IMR-90 (cell line): ENCODE measurements at regions not wholly inside any gene's neighbourhood (a gene's known extent, or its start where the extent isn't known, plus 50 kb on each side); places are given as distances from the start of the nearest gene placed in this dataset.

ENCODE experiments used
- ATAC-seq: fragments of 200-7000 bp; cut with Tn5 transposase; 2 replicates; pipeline ENCODE4 v1.9.1; 2020; ENCODE audit warnings: low read depth, mild to moderate bottlenecking, moderate library complexity
- BruUV-seq: library from RNA; stranded (reverse); fragments of 400-500 nt; replicated peaks from 2 replicates; lab custom pipeline; 2021; lab: Mats Ljungman, UMichigan
- CTCF ChIA-PET: fragments of 300-600 bp; formaldehyde crosslinking; extraction: SDS; loops from one replicate; lab custom pipeline; 2021; ENCODE audit warnings: antibody characterized with exemption; lab: Yijun Ruan, JAX
- POLR2A ChIA-PET: fragments of 300-600 bp; sonication (Branson Sonifier 250); formaldehyde crosslinking; loops from one replicate; lab custom pipeline; 2022; ENCODE audit warnings: antibody characterized with exemption; ENCODE audit not compliant: unreplicated experiment; lab: Charles Lee
- DNase-seq: peaks from one replicate; pipeline ENCODE4 v3.0.0; 2013
- H2AFZ ChIP-seq: replicated peaks from 2 replicates; pipeline ENCODE3; 2013; ENCODE audit warnings: low read length, mild to moderate bottlenecking; ENCODE audit not compliant: poor library complexity
- H2AK5ac ChIP-seq: 2 replicates; pipeline ENCODE4 v1.6.1; 2013; ENCODE audit warnings: low read depth, low read length, inconsistent platforms
- H2AK9ac ChIP-seq: replicated peaks from 2 replicates; pipeline ENCODE3; 2013; ENCODE audit warnings: mild to moderate bottlenecking, low read depth, low read length, moderate library complexity; ENCODE audit not compliant: poor library complexity
- H2BK120ac ChIP-seq: 2 replicates; pipeline ENCODE4 v1.6.1; 2013; ENCODE audit warnings: low read depth, low read length, inconsistent platforms
- H2BK15ac ChIP-seq: 3 replicates; pipeline ENCODE4 v1.6.1; 2013; ENCODE audit warnings: low read depth, low read length, inconsistent platforms
- H2BK20ac ChIP-seq: 2 replicates; pipeline ENCODE4 v1.6.1; 2013; ENCODE audit warnings: low read depth, mild to moderate bottlenecking, inconsistent platforms, low read length, moderate library complexity
- H2BK5ac ChIP-seq: 2 replicates; pipeline ENCODE4 v1.6.1; 2013; ENCODE audit warnings: mild to moderate bottlenecking, low read depth, low read length, inconsistent platforms; ENCODE audit not compliant: poor library complexity, severe bottlenecking
- H3K14ac ChIP-seq: replicated peaks from 2 replicates; pipeline ENCODE4 v1.6.1; 2013; ENCODE audit warnings: low read depth, low read length, inconsistent platforms
- H3K18ac ChIP-seq: 2 replicates; pipeline ENCODE4 v1.6.1; 2013; ENCODE audit warnings: low read depth, low read length, control low read depth
- H3K23ac ChIP-seq: 2 replicates; pipeline ENCODE4 v1.6.1; 2013; ENCODE audit warnings: low read depth, low read length, inconsistent platforms
- H3K27ac ChIP-seq: 2 replicates; pipeline ENCODE4 v1.5.1; 2013; ENCODE audit warnings: mild to moderate bottlenecking, control low read depth, low read length; ENCODE audit not compliant: insufficient read depth
- H3K27me3 ChIP-seq: 2 replicates; pipeline ENCODE4 v1.6.1; 2013; ENCODE audit warnings: low read length; ENCODE audit not compliant: control insufficient read depth, insufficient read depth
- H3K36me3 ChIP-seq: 2 replicates; pipeline ENCODE4 v1.6.1; 2013; ENCODE audit warnings: low read length, mixed read lengths; ENCODE audit not compliant: control insufficient read depth, insufficient read depth
- H3K4ac ChIP-seq: 2 replicates; pipeline ENCODE4 v1.6.1; 2013; ENCODE audit warnings: low read depth, low read length, inconsistent platforms
- H3K4me1 ChIP-seq: 2 replicates; pipeline ENCODE4 v1.6.1; 2013; ENCODE audit warnings: low read length, mixed read lengths; ENCODE audit not compliant: control insufficient read depth, insufficient read depth
- H3K4me2 ChIP-seq: 2 replicates; pipeline ENCODE4 v1.6.1; 2013; ENCODE audit warnings: low read depth, mild to moderate bottlenecking, control low read depth, low read length, moderate library complexity
- H3K4me3 ChIP-seq: 2 replicates; pipeline ENCODE4 v1.5.1; 2013; ENCODE audit warnings: low read depth, mild to moderate bottlenecking, control low read depth, low read length, moderate library complexity; ENCODE audit not compliant: insufficient read depth
- H3K56ac ChIP-seq: 2 replicates; pipeline ENCODE4 v1.6.1; 2013; ENCODE audit warnings: low read length, inconsistent platforms; ENCODE audit not compliant: insufficient read depth; ENCODE audit errors: extremely low read depth
- H3K79me1 ChIP-seq, 2 experiments: 2 replicates each; pipeline ENCODE4 v1.6.1; 2013; ENCODE audit warnings: low read length in 2 of 2, inconsistent platforms in 1 of 2, low read depth in 1 of 2
- H3K9ac ChIP-seq: 2 replicates; pipeline ENCODE4 v1.6.1; 2013; ENCODE audit warnings: low read depth, low read length, control low read depth
- H3K9me1 ChIP-seq: 2 replicates; pipeline ENCODE4 v1.6.1; 2013; ENCODE audit warnings: low read length, inconsistent platforms; ENCODE audit not compliant: insufficient read depth
- H3K9me3 ChIP-seq: 2 replicates; pipeline ENCODE4 v1.6.1; 2013; ENCODE audit warnings: low read length; ENCODE audit not compliant: control insufficient read depth, insufficient read depth
- H4K20me1 ChIP-seq: 2 replicates; pipeline ENCODE4 v1.6.1; 2013; ENCODE audit warnings: low read length, inconsistent platforms; ENCODE audit not compliant: insufficient read depth
- H4K5ac ChIP-seq: 2 replicates; pipeline ENCODE4 v1.6.1; 2013; ENCODE audit warnings: mild to moderate bottlenecking, low read depth, low read length, control low read depth
- H4K8ac ChIP-seq, 2 experiments: 2 replicates each; pipeline ENCODE4 v1.6.1; 2013; ENCODE audit warnings: low read depth in 2 of 2, low read length in 2 of 2, control low read depth in 1 of 2, inconsistent platforms in 1 of 2
- H4K91ac ChIP-seq: 2 replicates; pipeline ENCODE4 v1.6.1; 2013; ENCODE audit warnings: low read depth, low read length, inconsistent platforms; ENCODE audit not compliant: insufficient read depth
- MAFK ChIP-seq: IDR thresholded peaks from 2 replicates; pipeline ENCODE4 v1.6.1; 2012; ENCODE audit warnings: low read depth, low read length, improper control_type of control experiment
- whole genome bisulfite sequencing, 2 experiments: methylation state at CpG; one replicate each; pipeline versions ENCODE4 v1.1.5 to v1.1.7; 2013; ENCODE audit warnings: missing lambda C conversion rate in 2 of 2; ENCODE audit not compliant: insufficient read length in 1 of 2; ENCODE audit errors: extremely low coverage in 2 of 2; 5-methylcytosine and 5-hydroxymethylcytosine counted together
- dilution Hi-C: fragments of 300-500 bp; cut with HindIII; formaldehyde crosslinking; loops from one replicate; pipeline ENCODE4 v1.14.3; 2018; ENCODE audit warnings: low sequenced_read_pairs; ENCODE audit not compliant: unreplicated experiment
- in situ Hi-C: fragments of 300-500 bp; cut with MboI; formaldehyde crosslinking; loops from 3 replicates; pipeline ENCODE4 v1.14.3; 2019; ENCODE audit warnings: low sequenced_read_pairs, inconsistent platforms, mixed read lengths
- intact Hi-C: fragments of 100-400 bp; cut with micrococcal nuclease; formaldehyde crosslinking; loops from 2 replicates; pipeline ENCODE4 v1.10.0; 2022
- TF ChIP-seq, protein P1 (sequence below): fragments of 150-350 bp; IDR thresholded peaks from 2 replicates; pipeline ENCODE4 v1.6.1; 2016; ENCODE audit warnings: low read depth, mild to moderate bottlenecking, low read length, moderate library complexity, borderline replicate concordance

- intact Hi-C loops (no loop called here), dilution Hi-C loops (no loop called here), in situ Hi-C loops (no loop called here)
- H3K36me3 ChIP-seq: no peaks in the 10 kb centered on the region
- no peaks in the 10 kb centered on the region for H3K27me3 ChIP-seq
- H2AK5ac ChIP-seq: no peak overlapping the region
- H3K4me3 ChIP-seq: no peak overlapping the region
- no peak overlapping the region for H3K14ac ChIP-seq
- H4K91ac ChIP-seq: no peak overlapping the region
- H3K9ac ChIP-seq: no peak overlapping the region
- H3K79me1 ChIP-seq: no peaks in the 10 kb centered on the region
- H2BK5ac ChIP-seq: no peak overlapping the region
- no peak overlapping the region for H4K5ac ChIP-seq
- no TSS peak for BruUV-seq
- ChIA-PET POLR2A (no interaction called here), CTCF (no interaction called here)
- no peak overlapping the region for H3K27ac ChIP-seq
- H3K56ac ChIP-seq: no peak overlapping the region
- H4K20me1 ChIP-seq: no peaks in the 10 kb centered on the region
- no peak overlapping the region for H2AFZ ChIP-seq
- H3K4me2 ChIP-seq: no peak overlapping the region
- H2BK20ac ChIP-seq: no peak overlapping the region
- no peak overlapping the region for H3K18ac ChIP-seq
- no peaks in the 10 kb centered on the region for H3K9me1 ChIP-seq
- no CpG with 5 or more reads among the region's 8 CpGs for WGBS, 2 experiments
- no peak overlapping the region for H3K4ac ChIP-seq
- no peaks in the 10 kb centered on the region for H3K9me3 ChIP-seq
- H3K4me1 ChIP-seq: no peaks in the 10 kb centered on the region
- H2BK120ac ChIP-seq: no peak overlapping the region
- no peak overlapping the region for H2AK9ac ChIP-seq
- no peak overlapping the region for H2BK15ac ChIP-seq
- no peak overlapping the region for H4K8ac ChIP-seq
- no peak for DNase-seq
- ATAC-seq: no peak
- no peak overlapping the region for H3K23ac ChIP-seq
- TF ChIP-seq, protein P1, sequence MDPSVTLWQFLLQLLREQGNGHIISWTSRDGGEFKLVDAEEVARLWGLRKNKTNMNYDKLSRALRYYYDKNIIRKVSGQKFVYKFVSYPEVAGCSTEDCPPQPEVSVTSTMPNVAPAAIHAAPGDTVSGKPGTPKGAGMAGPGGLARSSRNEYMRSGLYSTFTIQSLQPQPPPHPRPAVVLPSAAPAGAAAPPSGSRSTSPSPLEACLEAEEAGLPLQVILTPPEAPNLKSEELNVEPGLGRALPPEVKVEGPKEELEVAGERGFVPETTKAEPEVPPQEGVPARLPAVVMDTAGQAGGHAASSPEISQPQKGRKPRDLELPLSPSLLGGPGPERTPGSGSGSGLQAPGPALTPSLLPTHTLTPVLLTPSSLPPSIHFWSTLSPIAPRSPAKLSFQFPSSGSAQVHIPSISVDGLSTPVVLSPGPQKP: no peak
- peak; percentile 45 for TF ChIP-seq MAFK
These were observed 55.0 kb upstream of the FOXB1 start for GRCh38 chr15:59948924-59949613.
